GM04504 (cell line): ENCODE measurements at regions not wholly inside any gene's neighbourhood (a gene's known extent, or its start where the extent isn't known, plus 50 kb on each side); places are given as distances from the start of the nearest gene placed in this dataset.
A peak's percentile ranks its signal among the peaks of the same experiment; 100 is the strongest.
"Not testable (repeated sequence)": the region's sequence is repeated elsewhere in the genome, so short reads cannot be mapped to it uniquely, and the experiment has no call there.

Experiments
- DNase-seq: peaks from one replicate; pipeline ENCODE4 v3.0.0-alpha.2; 2012; ENCODE audit warnings: low read depth

DNA sequence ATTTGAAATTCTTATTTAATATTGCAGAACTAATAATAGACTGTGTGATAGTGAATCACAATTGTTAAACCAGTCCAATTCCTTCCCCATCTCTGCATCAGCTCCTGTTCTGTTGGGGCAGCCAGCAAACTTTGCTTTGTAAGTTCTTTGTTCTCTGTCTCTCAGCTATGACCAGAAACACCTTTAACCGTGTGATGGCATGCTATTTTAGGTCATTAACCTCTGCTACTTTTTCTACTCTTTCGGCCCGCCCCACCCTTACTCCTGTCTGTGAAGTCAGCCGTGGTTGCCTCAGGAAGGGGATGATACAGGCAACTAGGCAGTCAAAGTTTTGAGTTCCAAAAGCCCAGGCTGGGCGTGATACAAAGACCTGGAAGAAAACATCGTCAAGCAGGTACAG, 51.3 kb upstream of the EGFL6 start:
- DNase-seq = no peak

DNA sequence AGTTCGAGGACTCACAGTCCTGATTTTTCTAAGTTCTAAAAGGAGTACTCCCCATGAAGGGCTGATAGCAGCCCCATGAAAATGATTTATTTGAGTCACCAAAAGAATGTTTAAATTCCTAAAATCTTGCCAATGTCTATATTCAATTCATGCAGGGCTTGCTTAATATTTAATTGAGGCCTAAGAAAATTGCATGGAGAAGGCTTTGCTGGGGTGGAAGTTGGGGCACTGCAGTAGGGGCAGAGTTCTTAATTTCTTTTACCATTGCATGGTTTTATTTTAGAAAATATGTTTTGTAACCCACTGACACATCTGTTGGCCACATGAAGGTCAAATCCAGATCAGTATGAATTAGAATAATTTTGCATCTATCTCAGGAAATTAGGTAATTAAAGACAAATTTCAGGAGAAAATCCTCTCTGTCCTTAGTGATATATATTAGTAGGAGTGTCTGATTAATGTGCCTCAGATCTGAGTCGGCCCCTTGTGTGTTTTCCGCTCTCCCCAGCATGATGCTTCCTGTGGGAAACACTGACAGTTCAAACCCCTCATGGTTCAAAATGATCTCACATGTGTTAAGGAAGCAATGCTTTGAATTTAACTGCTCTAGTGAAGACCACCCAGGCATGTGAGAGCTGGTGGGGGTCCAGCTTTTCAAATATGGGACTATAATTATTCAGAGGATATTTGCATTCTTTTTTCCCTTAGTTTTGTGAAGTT, 54.0 kb upstream of the EGFL6 start:
- peak; percentile 30 for DNase-seq

- no peak for DNase-seq
These were observed 57.5 kb upstream of the EGFL6 start for GRCh38 chrX:13511944-13512330.

DNA sequence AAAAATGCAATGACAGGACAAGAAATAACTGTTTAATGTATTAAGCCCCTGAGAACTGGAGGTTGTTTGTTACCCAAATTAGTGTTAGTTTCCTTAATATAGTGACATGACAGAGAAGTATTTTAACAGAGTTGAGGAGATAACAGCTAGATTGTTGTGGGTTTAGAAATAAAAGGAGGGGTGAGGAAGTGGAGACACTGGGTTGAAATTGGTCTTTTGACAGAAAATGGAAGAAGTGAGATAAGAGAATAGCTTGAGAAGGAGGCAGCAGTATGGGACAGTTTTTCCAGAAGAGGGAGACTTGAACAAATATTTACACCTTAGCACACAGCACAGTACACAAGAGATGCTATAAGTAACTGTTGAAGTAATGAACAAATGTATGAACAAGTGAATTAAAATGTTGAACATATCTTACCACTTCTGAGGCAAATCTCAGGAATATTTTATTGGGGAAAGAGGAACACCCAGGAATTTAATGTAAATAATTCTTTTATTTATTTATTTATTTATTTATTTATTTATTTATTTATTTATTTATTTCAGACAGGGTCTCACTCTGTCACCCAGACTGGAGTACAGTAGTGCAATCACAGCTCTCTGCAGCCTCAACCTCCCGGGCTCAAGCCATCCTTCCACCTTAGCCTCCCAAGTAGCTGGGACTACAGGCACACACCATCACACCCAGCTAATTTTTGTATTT, 58.0 kb upstream of the EGFL6 start:
- DNase-seq = no peak

GRCh38 chrX:13507893-13508292, 61.5 kb upstream of the EGFL6 start:
- DNase-seq = no peak

DNA sequence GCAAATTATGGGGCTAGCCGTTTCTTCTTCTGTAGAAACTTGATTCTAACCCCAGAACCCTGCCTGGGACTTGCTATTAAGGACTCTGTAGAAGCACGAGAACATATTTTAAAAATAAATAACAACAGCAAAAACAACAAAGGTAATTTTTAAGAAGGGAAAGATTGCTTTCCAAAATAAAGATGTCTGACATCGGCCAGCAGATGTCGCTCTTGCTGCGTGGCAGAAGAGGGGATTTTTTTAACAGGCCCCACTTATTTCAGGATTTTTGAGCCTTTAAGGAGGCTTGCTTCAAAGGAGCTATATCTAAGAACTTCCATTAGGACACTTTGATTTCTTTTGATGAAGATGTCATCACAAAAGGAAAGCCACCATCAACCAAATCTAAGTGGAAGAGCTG, 62.8 kb upstream of the EGFL6 start:
- no peak for DNase-seq

GRCh38 chrX:13502590-13502989, 66.8 kb upstream of the EGFL6 start:
- DNase-seq = no peak

GRCh38 chrX:13499736-13500135, 69.7 kb upstream of the EGFL6 start:
- no peak for DNase-seq

- DNase-seq = no peak
These were observed 71.2 kb upstream of the EGFL6 start for GRCh38 chrX:13498238-13498637.

DNA sequence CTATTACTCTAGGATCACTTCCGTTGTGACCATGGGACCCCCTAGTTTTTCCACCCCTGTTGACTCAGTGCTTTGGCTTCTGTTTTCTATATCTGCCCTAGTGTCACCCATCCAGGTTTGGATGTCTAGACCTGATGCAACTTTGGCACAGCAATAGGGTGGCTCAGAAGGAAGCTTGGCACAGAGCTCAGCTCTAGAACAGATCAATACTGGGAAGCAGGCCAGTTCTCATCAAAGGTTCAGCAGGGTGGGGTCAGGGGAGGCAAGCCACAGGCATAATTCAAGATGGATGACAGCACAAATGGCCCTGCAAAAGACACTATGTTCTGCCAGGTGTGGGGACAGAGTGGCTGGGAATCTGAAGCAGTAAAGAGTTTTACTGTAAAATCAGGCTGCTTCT, 74.2 kb upstream of the EGFL6 start:
- no peak for DNase-seq

GRCh38 chrX:13494562-13494961, 74.8 kb upstream of the EGFL6 start:
- DNase-seq = no peak

- no peak for DNase-seq
These were observed 75.7 kb upstream of the EGFL6 start for GRCh38 chrX:13493659-13494058.

- no peak for DNase-seq
These were observed 77.1 kb upstream of the EGFL6 start for GRCh38 chrX:13492286-13492685.

DNA sequence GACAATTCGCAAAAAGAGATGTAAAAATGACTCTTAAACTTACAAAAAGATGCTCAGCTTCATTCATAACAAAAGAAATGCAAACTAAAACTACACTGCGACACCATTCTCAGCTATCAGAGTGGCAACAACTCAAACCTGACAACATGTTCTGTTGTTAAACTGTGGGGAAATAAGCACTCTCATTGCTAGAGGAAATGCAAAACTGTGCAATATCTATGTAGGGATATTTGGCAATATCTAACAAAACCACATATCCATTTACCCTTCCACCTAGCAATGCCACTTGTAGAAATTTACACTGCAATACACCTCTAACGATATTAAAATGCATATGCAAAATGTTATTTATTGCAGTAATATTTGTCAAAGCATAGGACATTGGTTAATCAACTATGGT, 78.3 kb upstream of the EGFL6 start:
- DNase-seq = no peak

GRCh38 chrX:13489454-13489853, 79.9 kb upstream of the EGFL6 start:
- peak; percentile 52 for DNase-seq

DNA sequence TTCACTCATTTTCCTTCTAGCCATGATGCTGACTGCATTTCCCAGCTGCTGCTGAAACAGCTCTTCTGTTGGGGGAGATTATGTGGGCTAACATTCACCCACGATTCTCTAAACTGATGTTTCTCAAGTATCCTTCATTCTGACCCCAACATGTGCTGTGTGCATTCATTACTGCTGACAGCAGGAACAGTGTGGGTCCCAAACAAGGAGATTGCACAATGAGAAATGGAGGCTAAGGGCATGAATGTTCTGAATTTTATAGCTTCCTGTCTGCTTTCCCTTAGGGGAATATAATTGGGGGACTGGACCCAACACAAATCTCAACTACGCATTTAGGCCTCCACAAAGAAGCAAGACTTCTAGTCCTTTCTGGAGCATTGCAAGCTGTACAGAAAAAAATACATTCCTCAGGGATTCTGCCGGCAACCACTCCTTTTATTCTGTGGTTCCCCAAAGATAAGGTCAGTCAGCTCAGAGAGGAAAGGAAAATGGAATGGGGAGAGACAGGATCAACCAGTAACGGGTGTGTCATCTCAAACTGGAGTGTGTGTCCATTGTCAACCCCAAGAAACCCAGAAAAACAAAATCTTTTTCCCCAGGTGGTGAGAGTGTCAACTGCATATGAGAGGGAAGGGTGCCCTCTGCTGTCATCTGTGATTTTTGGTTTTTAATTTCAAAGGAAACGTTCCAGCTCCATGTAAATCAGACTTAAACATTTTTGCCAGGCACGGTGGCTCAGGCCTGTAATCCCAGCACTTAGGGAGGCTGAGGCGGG, 81.5 kb upstream of the EGFL6 start:
- DNase-seq = peak; percentile 74

DNA sequence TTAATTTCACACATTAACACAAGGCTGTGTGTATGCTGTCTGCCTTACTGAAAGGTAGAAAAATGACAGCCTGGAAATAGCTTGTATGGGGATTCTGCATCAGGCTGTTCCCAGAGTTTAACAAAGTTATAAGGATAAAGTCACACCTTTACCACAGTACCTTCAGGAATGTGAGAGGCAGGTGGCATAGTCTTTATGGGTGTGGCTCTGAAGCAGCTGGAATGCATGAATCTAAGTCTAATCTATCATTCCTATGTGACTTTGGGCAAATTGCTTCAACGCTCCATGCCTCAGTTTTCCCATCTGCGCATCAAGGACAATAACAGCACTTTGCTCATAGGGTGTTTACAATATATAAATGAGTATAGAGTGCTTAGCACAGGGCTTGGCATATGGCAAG, 84.2 kb upstream of the EGFL6 start:
- DNase-seq = no peak

DNA sequence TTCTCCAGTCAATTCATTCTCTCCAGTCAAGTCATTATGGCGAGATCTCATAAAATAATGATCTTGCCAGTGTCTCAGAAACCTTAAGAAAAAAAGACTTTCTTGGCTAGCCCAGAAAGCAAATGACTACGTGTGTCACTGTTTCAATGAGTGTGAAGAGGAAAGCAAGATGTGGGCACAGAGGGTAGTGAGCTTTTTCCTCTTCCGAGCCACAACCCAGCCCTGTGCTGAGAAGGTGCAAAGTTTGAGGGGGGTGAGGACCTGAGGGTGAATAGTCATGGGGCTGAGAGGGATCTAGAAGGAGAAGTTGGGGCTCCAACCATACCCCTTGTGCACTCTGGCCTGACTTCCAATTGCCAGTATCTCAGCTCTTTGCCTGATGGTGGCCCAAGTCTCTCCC, 85.6 kb upstream of the EGFL6 start:
- DNase-seq = no peak

GRCh38 chrX:13482746-13483541, 86.5 kb upstream of the EGFL6 start:
- no peak for DNase-seq

DNA sequence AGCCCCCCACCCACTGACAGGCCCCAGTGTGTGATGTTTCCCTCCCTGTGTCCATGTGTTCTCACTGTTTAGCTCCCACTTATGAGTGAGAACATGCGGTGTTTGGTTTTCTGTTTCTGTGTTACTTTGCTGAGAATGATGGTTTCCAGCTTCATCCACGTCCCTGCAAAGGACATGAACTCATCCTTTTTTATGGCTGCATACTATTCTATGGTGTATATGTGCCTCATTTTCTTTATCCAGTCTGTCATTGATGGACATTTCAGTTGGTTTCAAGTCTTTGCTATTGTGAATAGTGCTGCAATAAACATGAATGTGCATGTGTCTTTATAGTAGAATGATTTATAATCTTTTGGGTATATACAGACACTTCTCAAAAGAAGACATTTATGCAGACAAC, 88.6 kb upstream of the EGFL6 start:
- DNase-seq = not testable (repeated sequence)

DNA sequence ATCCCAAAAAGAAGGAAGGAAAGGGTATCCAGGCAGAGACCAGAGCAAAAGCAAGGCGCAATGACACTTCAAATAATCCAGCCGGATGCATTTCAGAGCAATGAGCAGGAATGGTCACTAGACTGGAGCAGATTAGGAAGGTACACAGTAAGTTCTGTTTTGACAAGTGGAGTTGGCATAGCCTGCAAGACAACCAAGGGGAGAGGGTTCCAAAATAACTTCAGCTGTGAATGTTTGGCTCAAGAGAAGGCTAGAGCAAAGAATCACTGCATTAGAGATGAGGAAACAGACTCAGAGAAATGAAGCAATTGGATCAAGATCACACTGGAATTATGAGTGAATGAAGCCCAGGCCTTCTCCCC, 90.0 kb upstream of the EGFL6 start:
- DNase-seq = no peak

- DNase-seq = no peak
These were observed 90.5 kb upstream of the EGFL6 start for GRCh38 chrX:13478740-13479451.
